ENCODE measurements at regions not wholly inside any gene's neighbourhood (a gene's known extent, or its start where the extent isn't known, plus 50 kb on each side); places are given as distances from the start of the nearest gene placed in this dataset.

DNA sequence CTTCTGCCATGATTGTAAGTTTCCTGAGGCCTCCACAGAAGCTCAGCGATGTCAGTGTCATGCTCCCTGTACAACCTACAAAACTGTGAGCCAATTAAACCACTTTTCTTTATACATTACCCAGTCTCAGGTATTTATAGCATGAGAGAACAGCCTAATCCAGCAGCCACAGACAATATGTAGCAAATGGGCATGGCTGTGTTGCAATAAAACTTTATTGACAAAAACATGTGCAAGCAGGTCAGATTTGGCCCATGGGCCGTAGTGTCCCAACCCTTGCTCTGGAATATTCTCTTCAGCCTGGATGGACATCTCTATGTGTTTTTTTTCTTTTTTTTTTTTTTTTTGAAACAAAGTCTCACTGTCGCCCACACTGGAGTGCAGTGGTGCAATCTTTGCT lies 60.9 kb upstream of the EEF2KMT start:
- TF ChIP-seq CTCF (IDR thresholded peaks at IDR 0.05) = no peak
- TF ChIP-seq POLR2A (IDR thresholded peaks at IDR 0.05) = no peak

Data from transverse colon (tissue), 3 donors.